Spleen (tissue), 7 donors: ENCODE measurements at regions not wholly inside any gene's neighbourhood (a gene's known extent, or its start where the extent isn't known, plus 50 kb on each side); places are given as distances from the start of the nearest gene placed in this dataset.

Experiments used
- CTCF ChIP-seq, 11 experiments: fragments of 200-600 bp in 7 of 11; fragments of 450-650 bp in 4 of 11; sonication (generic) in 4 of 11; IDR thresholded peaks in 8 of 11; conservative IDR thresholded peaks in 3 of 11; 1 replicate in 7 of 11; 2 replicates in 4 of 11; pipeline versions ENCODE4 v1.4.0 to v1.8.0; 2016 to 2021; ENCODE audit warnings: antibody characterized with exemption in 11 of 11, inconsistent platforms in 4 of 11, mild to moderate bottlenecking in 1 of 11
- POLR2A ChIP-seq, 3 donors: fragments of 450-650 bp; IDR thresholded peaks; one replicate each; pipeline ENCODE4 v1.5.1; 2017; ENCODE audit warnings: antibody characterized with exemption in 3 of 3, mild to moderate bottlenecking in 1 of 3
- POLR2AphosphoS5 ChIP-seq, 3 donors: sonication (generic); formaldehyde crosslinking; IDR thresholded peaks; one replicate each; pipeline ENCODE4 v1.5.1; 2017; ENCODE audit warnings: antibody characterized with exemption in 3 of 3
- donor health status: DM: no; HTN: no; CAD: no; lungs with moderate emphysema.
- donor health status: DM: no; HTN: no; CAD: no.
- donor health status: DM: no; HTN: no; CAD: no.

GRCh38 chr15:95235033-95235432 lies 1003.7 kb downstream of the MCTP2 start:
- TF ChIP-seq CTCF (IDR thresholded peaks at IDR 0.05 in 8 of 11, conservative IDR thresholded peaks at IDR 0.05 in 3 of 11) (no peak), POLR2A (IDR thresholded peaks at IDR 0.05) (no peak), POLR2AphosphoS5 (IDR thresholded peaks at IDR 0.05) (no peak)
